Stimulated activated CD8-positive, alpha-beta memory T cell treated with anti-CD3 and anti-CD28 coated beads, Interleukin-15, amount 100 ng/mL, for 48 hours (primary cell): ENCODE measurements at regions not wholly inside any gene's neighbourhood (a gene's known extent, or its start where the extent isn't known, plus 50 kb on each side); places are given as distances from the start of the nearest gene placed in this dataset.

Experiments
- DNase-seq, 2 donors: peaks; one replicate each; pipeline ENCODE4 v3.0.0-alpha.2; 2020; ENCODE audit warnings: low read depth in 2 of 2

- DNase-seq, result no peak
Measured at GRCh38 chr10:33743429-33743857, 409.0 kb upstream of the NRP1 start.

GRCh38 chr10:33739031-33739430 lies 404.6 kb upstream of the NRP1 start:
- no peak for DNase-seq

GRCh38 chr10:33735464-33735923 lies 401.0 kb upstream of the NRP1 start:
- no peak for DNase-seq

DNA sequence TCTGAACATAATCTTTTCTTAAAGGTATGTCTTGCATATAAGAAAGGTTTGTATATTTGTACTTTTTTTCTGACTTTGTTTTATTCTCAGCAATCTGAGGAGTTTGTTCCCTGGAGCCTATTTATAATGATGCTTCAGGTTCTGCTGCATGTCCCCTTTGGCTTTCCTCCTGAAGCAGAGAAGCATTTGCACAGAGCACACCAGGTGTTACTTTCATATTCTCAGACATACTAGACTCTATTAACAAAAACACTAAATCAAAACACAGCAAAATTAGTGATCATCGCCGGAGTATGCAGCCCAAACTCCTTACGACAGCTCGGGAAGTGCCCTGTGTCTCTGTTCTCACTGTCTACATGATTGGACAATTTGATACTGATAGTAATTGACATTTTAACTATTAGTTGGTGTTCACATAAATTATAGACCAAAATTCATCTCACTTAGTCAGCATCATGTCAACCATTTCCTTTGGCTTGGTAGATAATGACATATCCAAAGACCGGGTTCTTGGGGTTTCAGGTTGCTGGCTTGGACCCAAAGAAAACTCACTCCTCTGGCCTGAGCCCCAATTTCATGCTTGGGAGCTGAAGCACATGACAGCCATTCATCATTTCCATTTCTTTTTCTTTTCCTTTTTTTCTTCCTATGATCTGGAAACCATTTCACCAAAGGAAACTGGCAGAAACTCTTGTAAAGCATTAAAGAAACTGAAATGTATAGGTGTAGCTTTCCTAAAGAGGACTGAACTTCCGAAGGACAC lies 400.1 kb upstream of the NRP1 start:
- no peak for DNase-seq

DNA sequence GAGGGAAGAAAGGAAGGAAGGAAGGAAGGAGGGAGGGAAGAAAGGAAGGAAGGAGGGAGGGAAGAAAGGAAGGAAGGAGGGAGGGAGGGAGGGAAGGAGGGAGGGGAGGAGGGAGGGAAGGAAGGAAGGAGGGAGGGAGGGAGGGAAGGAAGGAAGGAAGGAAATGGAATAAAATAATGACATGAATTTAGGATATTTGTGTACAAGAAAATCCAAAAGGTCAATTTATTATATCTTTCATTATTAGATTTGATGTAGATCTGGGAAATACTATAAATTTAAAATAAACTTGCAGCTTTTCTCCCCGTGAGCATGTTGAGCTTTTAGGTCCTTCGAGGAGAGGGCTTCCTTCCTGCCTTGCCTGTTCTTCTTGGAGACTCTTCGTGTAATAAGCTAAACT lies 398.6 kb upstream of the NRP1 start:
- DNase-seq, result no peak

GRCh38 chr10:33732161-33732680 lies 397.8 kb upstream of the NRP1 start:
- no peak for DNase-seq

DNA sequence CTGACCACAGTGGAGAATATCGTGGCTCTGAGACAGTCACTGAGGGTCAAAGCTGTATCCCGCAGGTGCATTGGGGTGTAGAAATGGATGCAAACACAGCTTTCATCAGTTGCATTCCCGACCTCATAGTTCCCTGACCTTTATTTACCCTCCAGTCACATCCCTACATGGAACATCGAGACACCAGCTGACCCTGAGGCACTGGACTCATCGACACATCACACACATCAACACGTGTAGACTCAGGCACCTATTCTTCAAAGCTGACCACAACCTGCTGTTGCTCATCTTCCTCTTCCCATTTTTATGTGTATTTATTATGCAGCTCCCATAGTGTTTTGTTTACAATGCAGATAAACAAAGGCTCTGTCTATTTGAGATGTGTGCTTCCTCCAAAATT lies 396.9 kb upstream of the NRP1 start:
- DNase-seq, result no peak

GRCh38 chr10:33725430-33725829 lies 391.0 kb upstream of the NRP1 start:
- DNase-seq, result no peak

DNA sequence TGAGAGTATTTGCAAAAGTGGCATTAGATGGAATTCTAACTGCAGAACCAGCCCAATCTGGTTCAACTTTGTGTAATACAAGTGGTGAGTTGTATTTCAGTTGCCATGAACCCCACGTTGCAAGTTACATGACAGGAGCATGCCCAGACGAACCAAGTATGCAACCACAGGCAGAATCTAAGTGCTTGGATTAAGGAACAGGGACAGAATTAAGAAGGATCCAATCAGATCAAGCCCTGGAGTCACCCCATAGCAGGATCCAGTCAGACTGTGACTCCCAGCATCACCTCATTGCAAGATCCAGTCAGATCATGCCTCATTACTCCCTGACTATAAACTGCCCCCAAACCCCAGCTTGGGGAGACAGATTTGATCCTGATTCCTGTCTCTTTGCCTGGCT lies 388.7 kb upstream of the NRP1 start:
- no peak for DNase-seq

- no peak for DNase-seq
Measured at GRCh38 chr10:33722067-33722466, 387.6 kb upstream of the NRP1 start.

DNA sequence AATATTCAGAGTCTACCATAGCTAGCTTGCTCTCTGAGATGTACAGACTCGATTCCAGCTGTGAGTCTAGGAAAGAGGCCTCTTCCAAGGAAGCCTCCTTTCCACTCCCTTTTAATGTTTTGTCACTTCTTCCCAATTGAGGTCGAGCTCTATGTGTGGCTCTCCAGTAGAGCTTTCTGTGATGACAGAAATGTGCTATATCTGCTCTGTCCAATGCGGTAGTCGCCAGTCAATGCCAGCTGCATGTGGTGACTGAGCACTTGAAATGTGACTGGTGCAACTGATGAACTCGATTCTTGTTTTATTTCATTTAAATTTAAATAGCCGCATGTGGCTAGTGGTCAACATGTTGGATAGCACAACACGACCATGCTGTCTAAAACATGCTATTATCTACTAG lies 387.0 kb upstream of the NRP1 start:
- DNase-seq, result no peak

GRCh38 chr10:33720161-33720560 lies 385.7 kb upstream of the NRP1 start:
- no peak for DNase-seq

GRCh38 chr10:33719005-33719703 lies 384.7 kb upstream of the NRP1 start:
- DNase-seq, result no peak

- no peak for DNase-seq
Measured at GRCh38 chr10:33716501-33717267, 382.2 kb upstream of the NRP1 start.

DNA sequence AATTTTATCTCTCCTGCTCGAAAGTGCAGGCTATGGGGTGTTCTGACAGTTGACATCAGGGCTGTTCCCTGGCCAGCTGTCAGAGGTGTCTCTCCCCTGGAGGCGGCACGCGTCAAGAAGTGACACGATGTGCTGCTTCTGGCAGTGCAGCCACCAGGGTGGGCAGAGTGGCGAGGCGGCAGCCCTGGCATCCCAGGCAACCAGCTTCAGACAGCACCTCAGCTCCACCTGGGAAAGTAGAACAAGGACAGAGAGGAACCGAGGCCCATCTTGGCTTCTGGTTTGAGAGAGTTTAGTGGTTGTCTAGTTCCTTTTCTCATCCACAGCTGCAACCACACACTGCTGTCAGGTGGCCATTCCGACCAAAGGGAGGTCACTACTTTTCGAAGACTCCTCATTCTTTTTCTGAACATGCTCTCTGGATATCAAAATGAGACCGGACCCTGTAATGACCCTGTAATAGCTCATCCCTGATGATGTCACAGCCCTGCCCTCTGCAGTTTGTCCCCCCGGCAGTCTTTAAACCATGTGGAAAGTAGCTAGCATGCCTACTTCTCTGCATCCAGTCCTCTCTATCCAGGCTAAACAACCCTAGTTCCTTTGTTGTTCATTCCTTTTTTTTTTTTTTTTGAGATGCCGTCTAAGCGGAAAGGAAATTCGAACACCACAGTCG lies 381.0 kb upstream of the NRP1 start:
- DNase-seq, result no peak

- no peak for DNase-seq
Measured at GRCh38 chr10:33712825-33713224, 378.4 kb upstream of the NRP1 start.

GRCh38 chr10:33710006-33710405 lies 375.5 kb upstream of the NRP1 start:
- DNase-seq, result no peak

GRCh38 chr10:33709008-33709753 lies 374.7 kb upstream of the NRP1 start:
- DNase-seq, result no peak

GRCh38 chr10:33708561-33708960 lies 374.1 kb upstream of the NRP1 start:
- no peak for DNase-seq

GRCh38 chr10:33706746-33707145 lies 372.3 kb upstream of the NRP1 start:
- DNase-seq, result no peak

- no peak for DNase-seq
Measured at GRCh38 chr10:33706191-33706590, 371.7 kb upstream of the NRP1 start.
